ENCODE measurements at regions not wholly inside any gene's neighbourhood (a gene's known extent, or its start where the extent isn't known, plus 50 kb on each side); places are given as distances from the start of the nearest gene placed in this dataset.

DNA sequence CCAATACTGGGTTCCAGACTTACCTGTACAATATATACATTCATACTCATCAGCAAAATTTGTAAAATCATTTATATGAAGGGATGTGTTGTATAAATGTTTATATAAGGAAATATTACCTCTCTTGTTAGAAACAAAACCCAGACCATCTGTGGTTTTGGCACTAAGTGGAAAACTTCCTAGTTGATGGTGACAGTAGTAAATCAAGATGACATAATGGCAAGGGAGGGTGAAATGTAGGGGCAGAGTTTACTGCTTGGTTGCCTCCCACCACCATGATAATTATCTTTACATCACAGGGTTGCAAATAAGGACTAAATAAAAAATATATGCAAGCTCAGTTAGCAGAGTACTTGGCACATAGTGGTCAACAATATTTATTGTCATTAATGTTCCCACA lies 365.3 kb upstream of the TEX13C start:
- no peak for TF ChIP-seq HLTF (IDR thresholded peaks at IDR 0.05)
- TF ChIP-seq ZNF780A (CRISPR knock-in tag; IDR thresholded peaks at IDR 0.05), result no peak
- no peak for TF ChIP-seq UBTF (IDR thresholded peaks at IDR 0.05; ENCODE audit: borderline replicate concordance in 1 of 2, low read depth in 2 of 2, low read length in 2 of 2)
- no peak for TF ChIP-seq TBL1XR1 (IDR thresholded peaks at IDR 0.05; ENCODE audit: low read length in 2 of 2)
- TF ChIP-seq NR2C1 (IDR thresholded peaks at IDR 0.05), result no peak
- no peak for TF ChIP-seq NR2C1 (tag; IDR thresholded peaks at IDR 0.05)
- no peak for TF ChIP-seq CREB1 (IDR thresholded peaks at IDR 0.05)
- no peak for TF ChIP-seq CREB1 (CRISPR knock-in tag; IDR thresholded peaks at IDR 0.05)
- TF ChIP-seq NCOA6 (IDR thresholded peaks at IDR 0.05), result no peak
- no peak for TF ChIP-seq SMAD1 (IDR thresholded peaks at IDR 0.05; ENCODE audit: low read depth, low read length, partially characterized antibody)
- no peak for TF ChIP-seq GATAD2A (IDR thresholded peaks at IDR 0.05)
- no peak for TF ChIP-seq CTCF (IDR thresholded peaks at IDR 0.05 in 2 of 3, conservative IDR thresholded peaks at IDR 0.05 in 1 of 3; ENCODE audit: insufficient read depth in 2 of 3, low read depth in 1 of 3, low read length in 3 of 3)

Data from K562 (cell line).